NCI-H1930 (cell line): ENCODE measurements at regions not wholly inside any gene's neighbourhood (a gene's known extent, or its start where the extent isn't known, plus 50 kb on each side); places are given as distances from the start of the nearest gene placed in this dataset.

Source experiments
- DNase-seq, 2 experiments: peaks; one replicate each; lab custom pipeline; 2025; lab: John Stamatoyannopoulos, UW

GRCh38 chr21:36532769-36533467 is 53.0 kb upstream of the CLDN14 start:
- no peak for DNase-seq

GRCh38 chr21:36533468-36533848 is 53.5 kb upstream of the CLDN14 start:
- DNase-seq: no peak

- no peak for DNase-seq
These were observed 54.7 kb upstream of the CLDN14 start for GRCh38 chr21:36534656-36535055.

GRCh38 chr21:36535618-36536241 is 55.8 kb upstream of the CLDN14 start:
- DNase-seq: no peak

GRCh38 chr21:36538761-36539160 is 58.8 kb upstream of the CLDN14 start:
- DNase-seq: no peak

- DNase-seq: no peak
These were observed 59.7 kb upstream of the CLDN14 start for GRCh38 chr21:36539434-36540150.

GRCh38 chr21:36540700-36541099 is 60.8 kb upstream of the CLDN14 start:
- no peak for DNase-seq

GRCh38 chr21:36541721-36542139 is 61.8 kb upstream of the CLDN14 start:
- no peak for DNase-seq

GRCh38 chr21:36542312-36543101 is 62.6 kb upstream of the CLDN14 start:
- DNase-seq: no peak

GRCh38 chr21:36543924-36544323 is 64.0 kb upstream of the CLDN14 start:
- DNase-seq: no peak

- no peak for DNase-seq
These were observed 64.6 kb upstream of the CLDN14 start for GRCh38 chr21:36544545-36544944.

GRCh38 chr21:36545776-36546511 is 66.0 kb upstream of the CLDN14 start:
- DNase-seq: no peak

GRCh38 chr21:36547464-36547863 is 67.5 kb upstream of the CLDN14 start:
- no peak for DNase-seq

GRCh38 chr21:36548866-36549265 is 68.9 kb upstream of the CLDN14 start:
- DNase-seq: no peak

- DNase-seq: no peak
These were observed 69.5 kb upstream of the CLDN14 start for GRCh38 chr21:36549470-36549869.

- no peak for DNase-seq
These were observed 70.8 kb upstream of the CLDN14 start for GRCh38 chr21:36550761-36551160.

GRCh38 chr21:36551321-36551720 is 71.4 kb upstream of the CLDN14 start:
- no peak for DNase-seq

- DNase-seq: no peak
These were observed 72.0 kb upstream of the CLDN14 start for GRCh38 chr21:36551731-36552433.

GRCh38 chr21:36552434-36552785 is 72.5 kb upstream of the CLDN14 start:
- DNase-seq: no peak

- DNase-seq: no peak
These were observed 73.5 kb upstream of the CLDN14 start for GRCh38 chr21:36553406-36553805.
